UCSD-AML1 (cell line): ENCODE measurements at regions not wholly inside any gene's neighbourhood (a gene's known extent, or its start where the extent isn't known, plus 50 kb on each side); places are given as distances from the start of the nearest gene placed in this dataset.

ENCODE experiments used
- DNase-seq: peaks from one replicate; lab custom pipeline; 2025; ENCODE audit not compliant: unreplicated experiment; lab: John Stamatoyannopoulos, UW

- no peak for DNase-seq
Measured at GRCh38 chr15:94677202-94677790, 445.9 kb downstream of the MCTP2 start.

GRCh38 chr15:94682171-94682570 lies 450.8 kb downstream of the MCTP2 start:
- DNase-seq = no peak

GRCh38 chr15:94683902-94684301 lies 452.5 kb downstream of the MCTP2 start:
- DNase-seq = no peak

GRCh38 chr15:94691169-94691568 lies 459.8 kb downstream of the MCTP2 start:
- no peak for DNase-seq

- no peak for DNase-seq
Measured at GRCh38 chr15:94692710-94693109, 461.3 kb downstream of the MCTP2 start.

- no peak for DNase-seq
Measured at GRCh38 chr15:94700211-94700610, 468.9 kb downstream of the MCTP2 start.

- no peak for DNase-seq
Measured at GRCh38 chr15:94701281-94701985, 470.1 kb downstream of the MCTP2 start.

GRCh38 chr15:94703596-94703995 lies 472.2 kb downstream of the MCTP2 start:
- no peak for DNase-seq

- no peak for DNase-seq
Measured at GRCh38 chr15:94704421-94704820, 473.1 kb downstream of the MCTP2 start.

- no peak for DNase-seq
Measured at GRCh38 chr15:94704946-94705345, 473.6 kb downstream of the MCTP2 start.

- no peak for DNase-seq
Measured at GRCh38 chr15:94709319-94709718, 478.0 kb downstream of the MCTP2 start.

- DNase-seq = no peak
Measured at GRCh38 chr15:94722024-94722636, 490.8 kb downstream of the MCTP2 start.

- no peak for DNase-seq
Measured at GRCh38 chr15:94723801-94724200, 492.4 kb downstream of the MCTP2 start.

- no peak for DNase-seq
Measured at GRCh38 chr15:94731286-94731685, 499.9 kb downstream of the MCTP2 start.

- no peak for DNase-seq
Measured at GRCh38 chr15:94734460-94734859, 503.1 kb downstream of the MCTP2 start.

GRCh38 chr15:94736236-94736635 lies 504.9 kb downstream of the MCTP2 start:
- DNase-seq = no peak

GRCh38 chr15:94739639-94740038 lies 508.3 kb downstream of the MCTP2 start:
- DNase-seq = no peak

- DNase-seq = no peak
Measured at GRCh38 chr15:94740469-94740868, 509.1 kb downstream of the MCTP2 start.

GRCh38 chr15:94743668-94744067 lies 512.3 kb downstream of the MCTP2 start:
- peak; percentile 25 for DNase-seq

GRCh38 chr15:94744080-94744793 lies 512.9 kb downstream of the MCTP2 start:
- no peak for DNase-seq

GRCh38 chr15:94745371-94745770 lies 514.0 kb downstream of the MCTP2 start:
- DNase-seq = no peak

- DNase-seq = no peak
Measured at GRCh38 chr15:94747510-94747909, 516.1 kb downstream of the MCTP2 start.
